Left hindlimb (tissue), 1 donor: ENCODE measurements at regions not wholly inside any gene's neighbourhood (a gene's known extent, or its start where the extent isn't known, plus 50 kb on each side); places are given as distances from the start of the nearest gene placed in this dataset.
"Not testable (repeated sequence)": the region's sequence is repeated elsewhere in the genome, so short reads cannot be mapped to it uniquely, and the experiment has no call there.

Experiments
- DNase-seq: peaks from one replicate; pipeline ENCODE4 v3.0.0-alpha.2; 2018

DNA sequence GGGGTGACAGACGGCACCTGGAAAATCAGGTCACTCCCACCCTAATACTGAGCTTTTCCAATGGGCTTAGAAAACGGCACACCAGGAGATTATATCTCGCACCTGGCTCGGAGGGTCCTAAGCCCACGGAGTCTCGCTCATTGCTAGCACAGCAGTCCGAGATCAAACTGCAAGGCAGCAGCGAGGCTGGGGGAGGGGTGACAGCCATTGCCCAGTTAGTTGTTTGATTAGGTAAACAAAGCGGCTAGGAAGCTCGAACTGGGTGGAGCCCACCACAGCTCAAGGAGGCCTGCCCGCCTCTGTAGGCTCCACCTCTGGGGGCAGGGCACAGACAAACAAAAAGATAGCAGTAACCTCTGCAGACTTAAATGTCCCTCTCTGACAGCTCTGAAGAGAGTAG, 260.9 kb downstream of the BLID start:
- DNase-seq: not testable (repeated sequence)

DNA sequence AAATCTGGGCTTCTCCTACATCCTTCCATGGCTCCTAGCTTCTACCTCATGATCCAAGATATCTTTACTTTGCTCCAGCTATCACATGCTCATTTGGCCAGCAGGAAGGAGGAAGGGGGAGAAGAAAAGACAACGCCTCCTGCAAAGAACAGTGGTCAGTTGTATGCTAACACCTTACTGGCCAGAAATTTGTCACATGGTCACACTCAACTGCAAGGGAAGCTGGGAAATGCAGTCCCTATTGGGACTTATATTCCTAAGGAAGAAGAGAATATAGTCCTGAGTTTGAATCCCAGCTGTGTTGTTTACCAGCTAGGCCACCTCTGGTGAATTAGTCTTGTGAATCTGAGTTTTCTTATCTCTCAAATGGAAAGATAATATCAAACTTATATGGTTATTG, 272.0 kb downstream of the BLID start:
- no peak for DNase-seq

DNA sequence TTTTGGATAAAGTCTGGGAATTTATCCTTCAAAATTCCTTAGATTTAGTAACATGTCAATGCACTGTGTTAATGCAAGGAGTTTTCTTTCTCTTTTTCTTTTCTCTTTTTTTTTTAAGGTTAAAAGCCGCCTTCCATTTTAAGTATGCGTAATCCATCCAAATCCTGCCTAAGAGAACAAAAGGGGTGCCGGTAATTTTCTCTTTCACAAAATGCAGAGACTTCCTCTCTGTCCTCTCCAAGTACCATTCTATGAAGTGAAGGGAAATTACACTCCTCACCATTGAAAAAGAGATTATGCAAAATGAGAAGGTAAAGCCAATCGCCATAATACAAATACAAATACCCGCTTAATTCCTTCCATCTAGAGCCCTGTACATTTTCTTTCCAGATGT, 273.8 kb downstream of the BLID start:
- no peak for DNase-seq

GRCh38 chr11:121841487-121842191, 274.4 kb downstream of the BLID start:
- DNase-seq: peak; percentile 30

GRCh38 chr11:121839781-121840180, 276.2 kb downstream of the BLID start:
- no peak for DNase-seq

DNA sequence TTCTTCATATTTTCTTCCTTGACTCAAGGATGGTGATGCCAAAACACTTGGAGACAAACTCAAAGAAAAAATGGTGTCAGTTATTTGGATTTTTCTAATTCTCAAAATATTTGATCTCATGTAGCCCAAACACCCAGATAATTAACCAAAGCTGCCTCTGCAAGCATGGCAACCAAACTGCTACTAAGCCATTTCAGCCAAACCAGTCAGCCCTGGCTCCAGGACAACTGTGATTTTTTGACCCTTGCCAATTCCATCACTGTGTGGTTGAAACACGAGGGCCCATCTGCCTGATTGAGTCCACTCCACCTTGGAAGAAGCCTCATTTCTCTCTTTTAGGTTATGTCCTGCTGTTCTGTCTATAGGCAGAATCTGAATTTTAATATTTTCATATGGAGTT, 277.4 kb downstream of the BLID start:
- DNase-seq: no peak

- DNase-seq: no peak
These were observed 282.0 kb downstream of the BLID start for GRCh38 chr11:121833970-121834369.

DNA sequence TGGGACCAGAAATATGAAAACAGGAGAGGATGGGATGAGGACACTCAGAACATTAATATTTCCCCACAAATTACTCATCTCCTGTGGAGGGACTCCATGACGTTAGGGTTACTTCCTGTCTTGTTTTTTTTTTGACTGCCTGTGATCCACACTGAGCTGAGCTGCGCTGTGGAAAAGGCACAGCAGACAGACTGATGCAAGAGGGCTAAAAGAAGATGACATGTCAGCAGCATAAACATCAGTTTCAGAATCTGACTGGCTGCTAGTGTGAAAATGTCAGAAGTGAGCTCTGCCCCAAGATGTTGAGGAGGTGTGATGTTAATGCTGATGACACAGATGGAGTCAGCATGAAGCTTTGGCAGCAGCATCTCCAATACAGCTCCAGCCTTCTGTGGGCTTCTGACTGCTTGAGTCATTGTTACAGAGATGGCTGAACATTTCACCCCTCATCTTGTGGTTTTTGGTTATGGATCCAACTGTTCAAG, 286.8 kb downstream of the BLID start:
- DNase-seq: peak; percentile 52

DNA sequence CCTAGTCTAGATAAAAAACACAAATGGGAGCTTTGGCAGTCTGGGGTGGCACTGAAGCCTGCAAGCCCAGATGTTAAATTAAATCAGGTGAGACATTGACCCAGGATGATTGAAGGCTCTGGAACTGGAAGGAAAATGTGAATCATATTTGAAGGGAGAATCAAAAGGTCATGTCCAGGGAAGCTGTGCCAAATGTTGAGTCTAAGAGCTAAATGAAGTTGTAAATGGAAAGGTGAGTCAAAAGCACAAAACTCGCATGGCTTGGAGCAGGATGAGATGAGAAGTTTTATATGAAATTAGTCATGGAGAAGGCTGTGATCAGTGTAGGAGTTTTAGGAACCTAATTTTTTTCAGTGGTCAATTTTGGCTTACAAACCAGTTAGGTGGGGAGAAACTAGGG, 301.1 kb downstream of the BLID start:
- no peak for DNase-seq

GRCh38 chr11:121814296-121814695, 301.7 kb downstream of the BLID start:
- DNase-seq: no peak

- DNase-seq: no peak
These were observed 305.7 kb downstream of the BLID start for GRCh38 chr11:121810291-121810690.

DNA sequence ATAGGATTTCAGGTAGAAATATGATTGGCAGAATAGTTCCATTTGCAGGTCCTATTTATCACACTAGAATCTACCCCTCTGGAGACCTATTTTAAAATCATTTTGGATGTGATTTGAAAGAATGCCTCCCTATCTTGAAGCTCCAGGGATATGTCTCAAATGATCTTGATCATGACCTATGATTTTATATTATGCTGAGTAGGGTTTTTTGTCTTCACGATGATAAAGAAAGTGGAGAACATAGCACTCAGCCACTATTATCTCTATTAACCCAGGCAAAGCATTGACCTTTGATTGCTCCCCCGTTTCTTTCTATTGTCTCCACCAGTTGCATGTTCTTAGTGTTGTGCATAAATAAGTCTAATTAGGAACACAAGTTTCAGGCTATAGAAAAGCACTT, 307.9 kb downstream of the BLID start:
- no peak for DNase-seq

- DNase-seq: no peak
These were observed 309.0 kb downstream of the BLID start for GRCh38 chr11:121807051-121807450.

DNA sequence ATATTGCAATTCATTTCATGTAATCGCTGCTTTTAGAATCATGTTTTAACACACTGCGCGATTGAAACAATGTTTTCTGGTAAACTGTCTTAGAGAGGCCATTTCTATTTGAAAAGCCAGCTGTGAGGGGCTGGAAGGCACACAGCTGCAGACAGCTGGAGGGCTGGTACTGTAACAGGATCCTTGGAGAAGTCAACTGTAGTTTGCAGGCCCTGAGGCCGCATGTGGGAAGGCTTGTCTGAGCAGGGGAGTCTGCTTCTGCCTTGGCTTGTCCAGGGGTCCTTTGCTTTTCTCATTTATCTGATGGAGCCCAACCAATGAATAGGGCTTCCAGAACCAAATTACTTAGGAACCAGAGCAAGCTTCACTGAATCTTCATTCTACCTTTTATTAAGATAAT, 313.5 kb downstream of the BLID start:
- DNase-seq: peak; percentile 83

- no peak for DNase-seq
These were observed 314.2 kb downstream of the BLID start for GRCh38 chr11:121801781-121802180.

DNA sequence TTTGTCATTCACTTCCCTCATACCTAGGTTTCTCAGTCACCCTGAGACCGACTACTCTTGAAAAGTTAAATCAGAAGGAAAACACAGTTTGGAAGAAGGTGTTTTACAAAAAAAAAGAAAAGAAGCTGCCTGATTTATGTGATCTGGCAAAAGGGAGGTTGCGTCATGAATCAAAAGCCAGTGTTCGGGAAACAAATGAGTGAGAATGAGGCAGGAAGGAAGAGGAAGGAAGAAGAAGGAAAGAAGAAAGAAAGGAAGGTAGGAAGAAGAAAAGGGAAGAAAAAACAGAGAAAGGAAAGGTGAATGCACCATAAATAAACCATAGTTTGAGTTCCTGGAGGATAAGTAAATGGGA, 314.6 kb downstream of the BLID start:
- DNase-seq: no peak

GRCh38 chr11:121800731-121801393, 315.2 kb downstream of the BLID start:
- DNase-seq: peak; percentile 84

DNA sequence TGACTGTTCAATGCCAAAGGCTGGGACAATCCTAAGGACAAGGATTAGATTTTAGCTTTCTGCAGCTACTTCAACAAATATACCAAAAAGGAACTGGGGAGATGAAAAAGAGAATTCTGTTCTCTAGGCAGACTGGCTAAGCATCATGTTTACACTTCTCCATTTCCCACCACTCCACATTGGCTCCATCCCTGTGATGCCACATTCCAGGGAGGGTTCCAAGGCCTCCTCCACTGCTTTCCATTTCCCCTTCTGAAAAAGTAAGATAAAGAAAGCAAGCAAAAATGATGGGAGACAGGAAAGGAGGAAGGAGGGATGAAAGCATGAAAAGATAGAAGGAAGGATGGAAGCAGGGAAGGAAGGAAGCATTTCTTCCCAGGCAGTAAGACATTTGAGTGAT, 315.8 kb downstream of the BLID start:
- no peak for DNase-seq

GRCh38 chr11:121797496-121797895, 318.5 kb downstream of the BLID start:
- DNase-seq: no peak

DNA sequence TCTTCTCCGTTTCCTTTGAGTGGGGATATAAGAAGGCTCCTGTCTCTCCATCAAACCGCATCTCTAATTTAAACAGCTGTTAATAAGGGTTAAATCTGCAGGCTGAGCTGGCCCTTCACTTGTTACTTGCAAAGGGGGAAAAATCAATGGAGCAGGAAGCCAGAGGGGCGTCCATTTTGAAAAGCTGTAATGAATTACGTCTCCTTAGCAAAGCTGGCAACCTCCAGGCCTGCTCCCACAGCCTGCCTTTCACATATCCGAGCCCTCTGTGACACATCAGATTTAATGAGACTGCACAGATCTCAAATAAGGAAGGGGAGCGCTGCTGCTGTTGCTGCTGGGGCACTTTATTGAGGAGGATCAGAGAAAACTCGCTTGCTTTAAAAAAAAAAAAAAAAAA, 320.8 kb downstream of the BLID start:
- DNase-seq: no peak

GRCh38 chr11:121794671-121795141, 321.3 kb downstream of the BLID start:
- DNase-seq: no peak

DNA sequence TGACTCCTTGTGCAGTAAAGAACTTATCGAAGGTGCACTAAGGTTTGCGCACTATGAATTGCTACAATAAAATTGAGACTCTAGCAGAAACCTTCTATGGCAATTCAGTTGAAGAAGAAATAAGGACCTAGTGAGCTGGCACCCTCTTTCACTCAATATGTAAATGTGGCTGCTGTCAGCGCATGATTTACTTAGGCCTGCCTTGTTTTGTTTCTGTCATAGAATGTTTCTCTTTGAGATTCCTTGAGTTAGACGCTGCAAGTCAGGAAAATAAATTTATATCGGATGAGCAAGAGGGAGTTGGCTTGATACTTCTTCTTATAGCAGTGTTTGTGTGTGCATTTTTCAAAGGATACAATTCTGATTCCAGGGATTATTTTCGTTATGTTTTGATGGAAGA, 322.1 kb downstream of the BLID start:
- no peak for DNase-seq

DNA sequence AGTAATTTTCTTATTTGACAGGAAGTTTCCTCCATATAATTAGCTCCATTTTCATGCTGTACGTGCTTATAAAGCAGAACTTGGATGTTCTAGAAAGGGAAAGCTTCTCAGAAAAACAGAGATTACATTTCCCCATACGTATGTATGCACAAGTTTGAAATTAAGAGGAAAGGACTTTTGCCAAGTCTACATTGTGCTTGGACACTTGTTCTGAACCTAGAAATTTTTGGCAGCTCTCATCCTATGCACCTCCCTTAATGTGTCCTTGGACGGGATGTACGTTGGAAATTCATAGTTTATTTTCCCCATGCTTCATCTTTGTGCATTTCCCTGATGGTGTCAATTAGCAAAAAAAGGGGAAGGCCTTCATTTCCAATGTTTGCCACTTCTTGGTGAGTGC, 322.7 kb downstream of the BLID start:
- peak; percentile 50 for DNase-seq

DNA sequence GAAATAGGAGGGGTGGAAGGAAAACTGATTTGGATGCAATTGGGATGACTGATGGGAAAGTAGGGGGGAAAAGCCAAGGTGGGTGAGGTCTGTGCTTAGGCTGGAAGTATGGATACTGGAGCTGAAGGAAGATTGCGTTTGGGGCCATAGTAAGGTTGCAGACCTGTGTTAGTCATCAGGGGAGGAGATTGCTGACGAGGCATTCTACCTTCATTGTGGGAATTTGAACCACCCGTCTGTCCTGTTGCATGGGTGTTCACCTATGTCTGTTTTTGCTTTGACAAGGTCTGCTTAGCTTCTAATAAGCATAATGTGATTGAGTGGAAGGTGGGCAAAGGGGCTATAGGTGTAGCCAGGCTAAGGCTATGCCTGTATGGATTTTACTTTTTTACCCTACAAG, 323.8 kb downstream of the BLID start:
- DNase-seq: no peak

- DNase-seq: no peak
These were observed 325.6 kb downstream of the BLID start for GRCh38 chr11:121790430-121790829.
